ENCODE measurements at regions not wholly inside any gene's neighbourhood (a gene's known extent, or its start where the extent isn't known, plus 50 kb on each side); places are given as distances from the start of the nearest gene placed in this dataset.

- H3K9me3 ChIP-seq (ENCODE audit: control insufficient read depth, low read length): no peaks in the 10 kb centered on the region
- H3K27me3 ChIP-seq (replicated peaks; ENCODE audit: control insufficient read depth, insufficient read depth, low read length): no peaks in the 10 kb centered on the region
- DNase-seq (ENCODE audit: low read depth): no peak
- no peak overlapping the region for H3K9ac ChIP-seq (ENCODE audit: low read length)
- no peaks in the 10 kb centered on the region for H3K36me3 ChIP-seq (ENCODE audit: control insufficient read depth, insufficient read depth, low read length, severe bottlenecking)
- peaks cover 33% of the 10 kb centered on the region for H3K4me1 ChIP-seq (ENCODE audit: control insufficient read depth, insufficient read depth, low read length)
- H3K4me3 ChIP-seq (ENCODE audit: low read length): no peak overlapping the region
Measured at GRCh38 chr1:119222271-119222670, 81.8 kb upstream of the WARS2 start.

GRCh38 chr1:119225265-119225664, 84.8 kb upstream of the WARS2 start:
- no peak for DNase-seq (ENCODE audit: low read depth)
- Histone ChIP-seq H3K27me3 (replicated peaks; ENCODE audit: control insufficient read depth, insufficient read depth, low read length) (no peaks in the 10 kb centered on the region), H3K9ac (ENCODE audit: low read length) (no peak overlapping the region), H3K9me3 (ENCODE audit: control insufficient read depth, low read length) (no peaks in the 10 kb centered on the region), H3K4me1 (ENCODE audit: control insufficient read depth, insufficient read depth, low read length) (peaks cover 32% of the 10 kb centered on the region), H3K36me3 (ENCODE audit: control insufficient read depth, insufficient read depth, low read length, severe bottlenecking) (no peaks in the 10 kb centered on the region), H3K4me3 (ENCODE audit: low read length) (no peak overlapping the region)

GRCh38 chr1:119225831-119226230, 85.4 kb upstream of the WARS2 start:
- H3K27me3 ChIP-seq (replicated peaks; ENCODE audit: control insufficient read depth, insufficient read depth, low read length): no peaks in the 10 kb centered on the region
- H3K36me3 ChIP-seq (ENCODE audit: control insufficient read depth, insufficient read depth, low read length, severe bottlenecking): no peaks in the 10 kb centered on the region
- no peak overlapping the region for H3K9ac ChIP-seq (ENCODE audit: low read length)
- no peak for DNase-seq (ENCODE audit: low read depth)
- H3K9me3 ChIP-seq (ENCODE audit: control insufficient read depth, low read length): no peaks in the 10 kb centered on the region
- H3K4me3 ChIP-seq (ENCODE audit: low read length): no peak overlapping the region
- H3K4me1 ChIP-seq (ENCODE audit: control insufficient read depth, insufficient read depth, low read length): peaks cover 28% of the 10 kb centered on the region

- H3K4me3 ChIP-seq (ENCODE audit: low read length): no peak overlapping the region
- no peak overlapping the region for H3K9ac ChIP-seq (ENCODE audit: low read length)
- no peaks in the 10 kb centered on the region for H3K36me3 ChIP-seq (ENCODE audit: control insufficient read depth, insufficient read depth, low read length, severe bottlenecking)
- peak; percentile 17 for DNase-seq (ENCODE audit: low read depth)
- H3K27me3 ChIP-seq (replicated peaks; ENCODE audit: control insufficient read depth, insufficient read depth, low read length): no peaks in the 10 kb centered on the region
- peaks cover 23% of the 10 kb centered on the region for H3K4me1 ChIP-seq (ENCODE audit: control insufficient read depth, insufficient read depth, low read length)
- H3K9me3 ChIP-seq (ENCODE audit: control insufficient read depth, low read length): no peaks in the 10 kb centered on the region
Measured at GRCh38 chr1:119226321-119226720, 85.9 kb upstream of the WARS2 start.

- Histone ChIP-seq H3K9me3 (ENCODE audit: control insufficient read depth, low read length) (no peaks in the 10 kb centered on the region), H3K4me1 (ENCODE audit: control insufficient read depth, insufficient read depth, low read length) (peaks cover 23% of the 10 kb centered on the region), H3K4me3 (ENCODE audit: low read length) (no peak overlapping the region), H3K9ac (ENCODE audit: low read length) (no peak overlapping the region), H3K36me3 (ENCODE audit: control insufficient read depth, insufficient read depth, low read length, severe bottlenecking) (no peaks in the 10 kb centered on the region), H3K27me3 (replicated peaks; ENCODE audit: control insufficient read depth, insufficient read depth, low read length) (no peaks in the 10 kb centered on the region)
- DNase-seq (ENCODE audit: low read depth): no peak
Measured at GRCh38 chr1:119226913-119227312, 86.5 kb upstream of the WARS2 start.

- DNase-seq (ENCODE audit: low read depth): no peak
Measured at GRCh38 chr1:119227456-119227855, 87.0 kb upstream of the WARS2 start.

GRCh38 chr1:119228335-119229080, 88.1 kb upstream of the WARS2 start:
- no peak for DNase-seq (ENCODE audit: low read depth)
- Histone ChIP-seq H3K4me3 (ENCODE audit: low read length) (no peak overlapping the region), H3K36me3 (ENCODE audit: control insufficient read depth, insufficient read depth, low read length, severe bottlenecking) (no peaks in the 10 kb centered on the region), H3K4me1 (ENCODE audit: control insufficient read depth, insufficient read depth, low read length) (peaks cover 23% of the 10 kb centered on the region), H3K9me3 (ENCODE audit: control insufficient read depth, low read length) (no peaks in the 10 kb centered on the region), H3K9ac (ENCODE audit: low read length) (no peak overlapping the region), H3K27me3 (replicated peaks; ENCODE audit: control insufficient read depth, insufficient read depth, low read length) (no peaks in the 10 kb centered on the region)

More at GRCh38 chr1:119227456-119227855, 87.0 kb upstream of the WARS2 start:
- H3K9ac ChIP-seq (ENCODE audit: low read length): no peak overlapping the region
- H3K27me3 ChIP-seq (replicated peaks; ENCODE audit: control insufficient read depth, insufficient read depth, low read length): no peaks in the 10 kb centered on the region
- H3K9me3 ChIP-seq (ENCODE audit: control insufficient read depth, low read length): no peaks in the 10 kb centered on the region
- no peak overlapping the region for H3K4me3 ChIP-seq (ENCODE audit: low read length)
- H3K36me3 ChIP-seq (ENCODE audit: control insufficient read depth, insufficient read depth, low read length, severe bottlenecking): no peaks in the 10 kb centered on the region
- peaks cover 23% of the 10 kb centered on the region for H3K4me1 ChIP-seq (ENCODE audit: control insufficient read depth, insufficient read depth, low read length)

GRCh38 chr1:119235120-119235519, 94.7 kb upstream of the WARS2 start:
- H3K27me3 ChIP-seq (replicated peaks; ENCODE audit: control insufficient read depth, insufficient read depth, low read length): no peaks in the 10 kb centered on the region
- H3K4me3 ChIP-seq (ENCODE audit: low read length): no peak overlapping the region
- H3K36me3 ChIP-seq (ENCODE audit: control insufficient read depth, insufficient read depth, low read length, severe bottlenecking): no peaks in the 10 kb centered on the region
- H3K4me1 ChIP-seq (ENCODE audit: control insufficient read depth, insufficient read depth, low read length): no peaks in the 10 kb centered on the region
- no peaks in the 10 kb centered on the region for H3K9me3 ChIP-seq (ENCODE audit: control insufficient read depth, low read length)
- no peak for DNase-seq (ENCODE audit: low read depth)
- no peak overlapping the region for H3K9ac ChIP-seq (ENCODE audit: low read length)

- H3K27me3 ChIP-seq (replicated peaks; ENCODE audit: control insufficient read depth, insufficient read depth, low read length): no peaks in the 10 kb centered on the region
- no peaks in the 10 kb centered on the region for H3K9me3 ChIP-seq (ENCODE audit: control insufficient read depth, low read length)
- no peak for DNase-seq (ENCODE audit: low read depth)
- H3K4me3 ChIP-seq (ENCODE audit: low read length): no peak overlapping the region
- H3K9ac ChIP-seq (ENCODE audit: low read length): no peak overlapping the region
- no peaks in the 10 kb centered on the region for H3K36me3 ChIP-seq (ENCODE audit: control insufficient read depth, insufficient read depth, low read length, severe bottlenecking)
- H3K4me1 ChIP-seq (ENCODE audit: control insufficient read depth, insufficient read depth, low read length): no peaks in the 10 kb centered on the region
Measured at GRCh38 chr1:119245881-119246280, 105.4 kb upstream of the WARS2 start.

GRCh38 chr1:119249283-119249682, 108.8 kb upstream of the WARS2 start:
- Histone ChIP-seq H3K36me3 (ENCODE audit: control insufficient read depth, insufficient read depth, low read length, severe bottlenecking) (no peaks in the 10 kb centered on the region), H3K9me3 (ENCODE audit: control insufficient read depth, low read length) (no peaks in the 10 kb centered on the region), H3K4me1 (ENCODE audit: control insufficient read depth, insufficient read depth, low read length) (no peaks in the 10 kb centered on the region), H3K27me3 (replicated peaks; ENCODE audit: control insufficient read depth, insufficient read depth, low read length) (no peaks in the 10 kb centered on the region), H3K9ac (ENCODE audit: low read length) (no peak overlapping the region), H3K4me3 (ENCODE audit: low read length) (no peak overlapping the region)
- no peak for DNase-seq (ENCODE audit: low read depth)

GRCh38 chr1:119250299-119250698, 109.8 kb upstream of the WARS2 start:
- Histone ChIP-seq H3K27me3 (replicated peaks; ENCODE audit: control insufficient read depth, insufficient read depth, low read length) (no peaks in the 10 kb centered on the region), H3K9ac (ENCODE audit: low read length) (no peak overlapping the region), H3K4me1 (ENCODE audit: control insufficient read depth, insufficient read depth, low read length) (no peaks in the 10 kb centered on the region)

GRCh38 chr1:119251751-119252150, 111.3 kb upstream of the WARS2 start:
- Histone ChIP-seq H3K36me3 (ENCODE audit: control insufficient read depth, insufficient read depth, low read length, severe bottlenecking) (no peaks in the 10 kb centered on the region), H3K4me3 (ENCODE audit: low read length) (no peak overlapping the region), H3K9me3 (ENCODE audit: control insufficient read depth, low read length) (no peaks in the 10 kb centered on the region), H3K27me3 (replicated peaks; ENCODE audit: control insufficient read depth, insufficient read depth, low read length) (no peaks in the 10 kb centered on the region), H3K4me1 (ENCODE audit: control insufficient read depth, insufficient read depth, low read length) (no peaks in the 10 kb centered on the region), H3K9ac (ENCODE audit: low read length) (no peak overlapping the region)
- no peak for DNase-seq (ENCODE audit: low read depth)

More at GRCh38 chr1:119250299-119250698, 109.8 kb upstream of the WARS2 start:
- no peaks in the 10 kb centered on the region for H3K9me3 ChIP-seq (ENCODE audit: control insufficient read depth, low read length)
- no peak overlapping the region for H3K4me3 ChIP-seq (ENCODE audit: low read length)
- H3K36me3 ChIP-seq (ENCODE audit: control insufficient read depth, insufficient read depth, low read length, severe bottlenecking): no peaks in the 10 kb centered on the region
- no peak for DNase-seq (ENCODE audit: low read depth)

Data from adipocyte (in vitro differentiated cells).